Endothelial cell of umbilical vein (primary cell): ENCODE measurements at regions not wholly inside any gene's neighbourhood (a gene's known extent, or its start where the extent isn't known, plus 50 kb on each side); places are given as distances from the start of the nearest gene placed in this dataset.

Experiments used
- BruUV-seq: library from RNA; stranded (reverse); fragments of 400-500 nt; replicated peaks from 2 replicates; lab custom pipeline; 2021; lab: Mats Ljungman, UMichigan
- CTCF ChIA-PET: fragments of 300-600, 350-600 bp; sonication (Branson Sonifier 250); formaldehyde crosslinking; loops from one replicate; lab custom pipeline; 2021; ENCODE audit warnings: antibody characterized with exemption, inconsistent platforms; lab: Charles Lee
- POLR2A ChIA-PET: fragments of 300-600, 350-600 bp; sonication (Branson Sonifier 250); formaldehyde crosslinking; loops from one replicate; lab custom pipeline; 2021; ENCODE audit warnings: antibody characterized with exemption, inconsistent platforms; lab: Charles Lee
- DNase-seq: peaks from one replicate; pipeline ENCODE4 v3.0.0-alpha.2; 2011; ENCODE audit warnings: low read depth, low spot score
- FAIRE-seq: peaks from 2 replicates; lab custom pipeline; 2011; peaks lifted over from hg19 to GRCh38; lab: Jason Lieb, UNC
- H2AFZ ChIP-seq: 2 replicates; pipeline ENCODE4 v1.6.0; 2012; ENCODE audit warnings: low read depth, low read length, control low read depth, inconsistent platforms
- H3K27ac ChIP-seq: 2 replicates; pipeline ENCODE4 v1.5.1; 2011; ENCODE audit warnings: low read depth, mild to moderate bottlenecking, control low read depth, low read length, moderate library complexity; ENCODE audit not compliant: insufficient read depth
- H3K27me3 ChIP-seq, 2 experiments: 2 replicates each; pipeline versions ENCODE4 v1.6.0 to v1.6.1; 2011; ENCODE audit warnings: low read length in 2 of 2, mixed read lengths in 1 of 2; ENCODE audit not compliant: control insufficient read depth in 2 of 2, insufficient read depth in 2 of 2
- H3K36me3 ChIP-seq, 2 experiments: 2 replicates in 1 of 2; 3 replicates in 1 of 2; pipeline ENCODE4 v1.5.1; 2011; ENCODE audit warnings: low read length in 2 of 2, mild to moderate bottlenecking in 1 of 2, moderate library complexity in 1 of 2; ENCODE audit not compliant: control insufficient read depth in 2 of 2, insufficient read depth in 2 of 2; ENCODE audit errors: extremely low read depth in 1 of 2
- H3K4me1 ChIP-seq: 3 replicates; pipeline ENCODE4 v1.5.1; 2011; ENCODE audit warnings: mild to moderate bottlenecking, low read length; ENCODE audit not compliant: control insufficient read depth, insufficient read depth; ENCODE audit errors: extremely low read depth
- H3K4me2 ChIP-seq: 2 replicates; pipeline ENCODE4 v1.6.1; 2011; ENCODE audit warnings: low read length, control low read depth, mixed read lengths; ENCODE audit not compliant: insufficient read depth
- H3K4me3 ChIP-seq, 3 experiments: fragments of 200-600 bp in 1 of 3; sonication (generic), shearing (Covaris generic) in 1 of 3; replicated peaks in 1 of 3; 2 replicates each; pipeline ENCODE4 v1.5.1; 2011 to 2016; ENCODE audit warnings: control low read depth in 3 of 3, low read length in 3 of 3, mild to moderate bottlenecking in 2 of 3, inconsistent platforms in 1 of 3, low read depth in 1 of 3, moderate library complexity in 1 of 3; ENCODE audit not compliant: insufficient read depth in 1 of 3
- H3K79me2 ChIP-seq: 2 replicates; pipeline ENCODE4 v1.6.0; 2012; ENCODE audit warnings: low read length, inconsistent platforms; ENCODE audit not compliant: control insufficient read depth, insufficient read depth
- H3K9ac ChIP-seq: replicated peaks from 2 replicates; pipeline ENCODE3; 2011; ENCODE audit warnings: low read length, control low read depth; ENCODE audit not compliant: insufficient read depth; ENCODE audit errors: extremely low read depth
- H3K9me1 ChIP-seq: replicated peaks from 3 replicates; pipeline ENCODE4 v1.6.0; 2011; ENCODE audit warnings: mild to moderate bottlenecking, low read length; ENCODE audit not compliant: control insufficient read depth, insufficient read depth; ENCODE audit errors: extremely low read depth
- H3K9me3 ChIP-seq: replicated peaks from 2 replicates; pipeline ENCODE4 v1.5.1; 2012; ENCODE audit warnings: low read length, inconsistent platforms; ENCODE audit not compliant: control insufficient read depth, insufficient read depth
- H4K20me1 ChIP-seq: replicated peaks from 2 replicates; pipeline ENCODE3; 2011; ENCODE audit warnings: mild to moderate bottlenecking, low read length; ENCODE audit not compliant: control insufficient read depth, insufficient read depth; ENCODE audit errors: extremely low read depth
- EZH2 ChIP-seq: IDR thresholded peaks from 2 replicates; pipeline ENCODE4 v1.6.1; 2012; ENCODE audit warnings: borderline replicate concordance, low read depth, mild to moderate bottlenecking, moderate library complexity, low read length, inconsistent platforms; ENCODE audit not compliant: severe bottlenecking
- FOS ChIP-seq: IDR thresholded peaks from 2 replicates; pipeline ENCODE4 v1.6.1; 2011; ENCODE audit warnings: mild to moderate bottlenecking, low read length, moderate library complexity, borderline replicate concordance; ENCODE audit not compliant: insufficient read depth
- GATA2 ChIP-seq: IDR thresholded peaks from 2 replicates; pipeline ENCODE4 v1.7.0; 2011; ENCODE audit warnings: low read depth, mild to moderate bottlenecking, moderate library complexity, mixed read lengths, low read length; ENCODE audit not compliant: insufficient read length, insufficient read depth
- JUN ChIP-seq: IDR thresholded peaks from 2 replicates; pipeline ENCODE4 v1.6.1; 2011; ENCODE audit warnings: borderline replicate concordance, low read depth; ENCODE audit not compliant: insufficient read length, insufficient read depth
- MYC ChIP-seq: IDR thresholded peaks from one replicate; pipeline ENCODE4 v1.6.1; 2011; ENCODE audit warnings: mild to moderate bottlenecking, low read depth, low read length
- POLR2A ChIP-seq: IDR thresholded peaks from 2 replicates; pipeline ENCODE4 v1.6.1; 2012; ENCODE audit warnings: low read depth, mild to moderate bottlenecking, control low read depth, low read length
- POLR2AphosphoS5 ChIP-seq: IDR thresholded peaks from 2 replicates; pipeline ENCODE4 v1.6.1; 2012; ENCODE audit warnings: low read depth, mild to moderate bottlenecking, control low read depth, low read length, moderate library complexity; ENCODE audit not compliant: insufficient read depth
- dilution Hi-C: fragments of 300-500 bp; cut with MboI; formaldehyde crosslinking; loops from one replicate; pipeline ENCODE4 v1.15.0; 2019; ENCODE audit warnings: low sequenced_read_pairs; ENCODE audit not compliant: extremely low pct_ligation_motif_present
- intact Hi-C: fragments of 100-400 bp; cut with micrococcal nuclease; formaldehyde crosslinking; loops from one replicate; pipeline ENCODE4 v1.10.0; 2022
- TF ChIP-seq, protein P1 (sequence below), 2 donors: IDR thresholded peaks; 1 replicate in 1 of 2; 2 replicates in 1 of 2; pipeline ENCODE4 v1.5.1; 2011; ENCODE audit warnings: low read length in 2 of 2, mild to moderate bottlenecking in 2 of 2, moderate library complexity in 2 of 2, control low read depth in 1 of 2, inconsistent platforms in 1 of 2, low read depth in 1 of 2; ENCODE audit not compliant: insufficient read depth in 1 of 2; ENCODE audit errors: extremely low read depth in 1 of 2
- TF ChIP-seq, protein P2 (sequence below): IDR thresholded peaks from 2 replicates; pipeline ENCODE4 v1.6.1; 2011; ENCODE audit not compliant: insufficient read depth, insufficient read length

DNA sequence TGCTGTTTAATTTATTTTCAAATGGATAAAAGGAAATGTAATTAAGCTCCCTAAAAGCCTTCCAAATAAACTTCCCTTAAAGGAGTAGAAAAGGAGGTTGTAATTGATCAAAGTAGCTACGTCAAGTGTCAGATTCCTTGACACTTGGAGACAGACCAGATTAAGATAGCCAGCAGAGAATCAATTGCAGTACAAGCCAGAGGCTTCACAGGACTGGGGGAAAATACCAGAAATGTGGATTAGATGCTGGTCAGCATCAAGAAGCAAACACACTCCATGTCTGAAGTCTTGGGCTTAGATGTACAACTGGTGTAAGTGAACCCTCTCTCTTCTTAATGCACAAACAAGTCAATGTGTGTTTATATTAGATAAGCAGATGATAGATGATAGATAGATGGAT, 184.9 kb upstream of the TAS2R1 start:
- Histone ChIP-seq H3K79me2 (no peaks in the 10 kb centered on the region), H3K9me3 (peaks cover 9% of the 10 kb centered on the region), H3K27me3 (no peaks in the 10 kb centered on the region), H3K27ac (no peak overlapping the region), H2AFZ (no peak overlapping the region), H3K36me3 (no peaks in the 10 kb centered on the region), H3K4me3 (no peak overlapping the region), H3K4me1 (no peaks in the 10 kb centered on the region), H3K4me2 (no peak overlapping the region), H4K20me1 (no peaks in the 10 kb centered on the region), H3K9ac (no peak overlapping the region), H3K9me1 (no peaks in the 10 kb centered on the region)
- ChIA-PET POLR2A (no interaction called here), CTCF (no interaction called here)
- dilution Hi-C loops = no loop called here
- no peak for FAIRE-seq
- BruUV-seq = no TSS peak
- no peak for DNase-seq
- TF ChIP-seq, protein P1, sequence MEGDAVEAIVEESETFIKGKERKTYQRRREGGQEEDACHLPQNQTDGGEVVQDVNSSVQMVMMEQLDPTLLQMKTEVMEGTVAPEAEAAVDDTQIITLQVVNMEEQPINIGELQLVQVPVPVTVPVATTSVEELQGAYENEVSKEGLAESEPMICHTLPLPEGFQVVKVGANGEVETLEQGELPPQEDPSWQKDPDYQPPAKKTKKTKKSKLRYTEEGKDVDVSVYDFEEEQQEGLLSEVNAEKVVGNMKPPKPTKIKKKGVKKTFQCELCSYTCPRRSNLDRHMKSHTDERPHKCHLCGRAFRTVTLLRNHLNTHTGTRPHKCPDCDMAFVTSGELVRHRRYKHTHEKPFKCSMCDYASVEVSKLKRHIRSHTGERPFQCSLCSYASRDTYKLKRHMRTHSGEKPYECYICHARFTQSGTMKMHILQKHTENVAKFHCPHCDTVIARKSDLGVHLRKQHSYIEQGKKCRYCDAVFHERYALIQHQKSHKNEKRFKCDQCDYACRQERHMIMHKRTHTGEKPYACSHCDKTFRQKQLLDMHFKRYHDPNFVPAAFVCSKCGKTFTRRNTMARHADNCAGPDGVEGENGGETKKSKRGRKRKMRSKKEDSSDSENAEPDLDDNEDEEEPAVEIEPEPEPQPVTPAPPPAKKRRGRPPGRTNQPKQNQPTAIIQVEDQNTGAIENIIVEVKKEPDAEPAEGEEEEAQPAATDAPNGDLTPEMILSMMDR (IDR thresholded peaks at IDR 0.05; ENCODE audit: extremely low read depth in 1 of 2, insufficient read depth in 1 of 2, low read depth in 1 of 2, low read length in 2 of 2) = no peak
- no peak for TF ChIP-seq JUN
- no peak for TF ChIP-seq GATA2
- TF ChIP-seq, protein P2, sequence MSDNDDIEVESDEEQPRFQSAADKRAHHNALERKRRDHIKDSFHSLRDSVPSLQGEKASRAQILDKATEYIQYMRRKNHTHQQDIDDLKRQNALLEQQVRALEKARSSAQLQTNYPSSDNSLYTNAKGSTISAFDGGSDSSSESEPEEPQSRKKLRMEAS = no peak
- TF ChIP-seq FOS = no peak
- no peak for TF ChIP-seq MYC
- TF ChIP-seq EZH2 = no peak
- no peak for TF ChIP-seq POLR2AphosphoS5
- TF ChIP-seq POLR2A = no peak
- intact Hi-C loops = no loop called here
